Right lobe of liver (tissue), 6 donors: ENCODE measurements at regions not wholly inside any gene's neighbourhood (a gene's known extent, or its start where the extent isn't known, plus 50 kb on each side); places are given as distances from the start of the nearest gene placed in this dataset.

ENCODE experiments used
- ATAC-seq, 4 donors: fragments of 200-7000 bp; cut with Tn5 transposase; one replicate each; pipeline ENCODE4 v1.9.1; 2020; ENCODE audit warnings: mild to moderate bottlenecking in 4 of 4, moderate library complexity in 4 of 4
- DNase-seq, 3 donors: peaks; one replicate each; pipeline ENCODE4 v3.0.0-alpha.2; 2020
- H3K27ac ChIP-seq, 3 donors: fragments of 200-600 bp; one replicate each; pipeline ENCODE4 v1.8.0; 2022
- H3K27me3 ChIP-seq, 2 donors: fragments of 200-600 bp; one replicate each; pipeline ENCODE4 v1.8.0; 2022
- H3K36me3 ChIP-seq, 4 donors: fragments of 200-600 bp; sonication (generic) in 1 of 4; one replicate each; pipeline versions ENCODE4 v1.5.1 to v1.8.0; 2017 to 2022; ENCODE audit warnings: control low read depth in 1 of 4
- H3K4me1 ChIP-seq, 4 donors: fragments of 200-600 bp; sonication (generic) in 1 of 4; one replicate each; pipeline versions ENCODE4 v1.5.1 to v1.8.0; 2017 to 2022; ENCODE audit warnings: control low read depth in 1 of 4
- H3K4me3 ChIP-seq, 3 donors: fragments of 200-600 bp; one replicate each; pipeline ENCODE4 v1.8.0; 2022
- H3K9me3 ChIP-seq, 4 donors: fragments of 200-600 bp; sonication (generic) in 1 of 4; one replicate each; pipeline versions ENCODE4 v1.5.1 to v1.8.0; 2017 to 2022; ENCODE audit warnings: control low read depth in 1 of 4
- CTCF ChIP-seq, 4 donors: fragments of 200-600 bp in 3 of 4; fragments of 450-650 bp in 1 of 4; IDR thresholded peaks; one replicate each; pipeline versions ENCODE4 v1.5.1 to v1.8.0; 2016 to 2022; ENCODE audit warnings: antibody characterized with exemption in 4 of 4, mild to moderate bottlenecking in 2 of 4
- POLR2A ChIP-seq: fragments of 450-650 bp; IDR thresholded peaks from one replicate; pipeline ENCODE4 v1.6.1; 2017; ENCODE audit warnings: antibody characterized with exemption, mild to moderate bottlenecking
- WGBS: methylation state at CpG from one replicate; pipeline ENCODE4 v1.1.6; 2018; ENCODE audit warnings: low coverage, low lambda C conversion rate; ENCODE audit not compliant: insufficient coverage; ENCODE audit errors: missing lambda C conversion rate; 5-methylcytosine and 5-hydroxymethylcytosine counted together
- intact Hi-C, 2 donors: fragments of 100-400 bp; cut with DNase I; formaldehyde crosslinking; loops; one replicate each; pipeline versions ENCODE4 v1.11.2 to v1.14.1; 2022
- donor health status: DM: no; HTN: yes; CAD: no.
- donor health status: DM: no; HTN: no; CAD: no.
- donor health status: DM: no; HTN: no; CAD: no.
- donor health status: DM: no; HTN: yes; CAD: no.
- donor health status: DM: no; HTN: yes; CAD: no.

- Histone ChIP-seq H3K9me3 (no peaks in the 10 kb centered on the region), H3K27me3 (no peaks in the 10 kb centered on the region), H3K27ac (no peak overlapping the region), H3K4me1 (peaks cover 0 to 21% (median 5%) of the 10 kb centered on the region in 4 donors), H3K36me3 (no peaks in the 10 kb centered on the region), H3K4me3 (no peak overlapping the region)
- WGBS, result 53% methylated on average over 5 of the region's 5 CpGs
- DNase-seq (no peak), ATAC-seq (no peak)
- TF ChIP-seq POLR2A (no peak), CTCF (IDR thresholded peaks at IDR 0.05) (no peak)
- intact Hi-C loops, result no loop called here
Observed at GRCh38 chr7:53422291-53422690, 386.9 kb downstream of the POM121L12 start.

- 48% methylated on average over 4 of the region's 6 CpGs for WGBS
- peak overlapping the region in 2 of 3 donors; percentile 28 for H3K4me3 ChIP-seq
Observed at GRCh38 chr7:53426145-53426750, 390.8 kb downstream of the POM121L12 start.

GRCh38 chr7:53428045-53428444, 392.6 kb downstream of the POM121L12 start:
- no peaks in the 10 kb centered on the region for H3K27me3 ChIP-seq
- H3K4me1 ChIP-seq, result peaks cover 0 to 3% (median 1%) of the 10 kb centered on the region in 4 donors
- ATAC-seq, result no peak
- 80% methylated on average over 4 of the region's 5 CpGs for WGBS
- H3K9me3 ChIP-seq, result no peaks in the 10 kb centered on the region
- intact Hi-C loops, result no loop called here
- H3K4me3 ChIP-seq, result no peak overlapping the region
- TF ChIP-seq POLR2A, result no peak
- TF ChIP-seq CTCF (IDR thresholded peaks at IDR 0.05), result no peak
- no peaks in the 10 kb centered on the region for H3K36me3 ChIP-seq
- H3K27ac ChIP-seq, result no peak overlapping the region
- DNase-seq, result no peak

More at GRCh38 chr7:53426145-53426750, 390.8 kb downstream of the POM121L12 start:
- peak; percentile 23 to 63 (median 46) for ATAC-seq
- no peaks in the 10 kb centered on the region for H3K27me3 ChIP-seq
- DNase-seq, result no peak
- intact Hi-C loops, result no loop called here
- no peak overlapping the region for H3K27ac ChIP-seq
- TF ChIP-seq POLR2A, result no peak
- TF ChIP-seq CTCF (IDR thresholded peaks at IDR 0.05), result no peak
- no peaks in the 10 kb centered on the region for H3K36me3 ChIP-seq
- peaks cover 0 to 3% (median 0%) of the 10 kb centered on the region in 4 donors for H3K4me1 ChIP-seq
- no peaks in the 10 kb centered on the region for H3K9me3 ChIP-seq

- H3K36me3 ChIP-seq, result no peaks in the 10 kb centered on the region
- peaks cover 0 to 3% (median 1%) of the 10 kb centered on the region in 4 donors for H3K4me1 ChIP-seq
- 87% methylated on average over 4 of the region's 4 CpGs for WGBS
- no peak overlapping the region for H3K27ac ChIP-seq
- H3K4me3 ChIP-seq, result no peak overlapping the region
- H3K9me3 ChIP-seq, result no peaks in the 10 kb centered on the region
- TF ChIP-seq POLR2A (no peak), CTCF (IDR thresholded peaks at IDR 0.05) (no peak)
- intact Hi-C loops, result no loop called here
- DNase-seq (no peak), ATAC-seq (no peak)
- H3K27me3 ChIP-seq, result no peaks in the 10 kb centered on the region
Observed at GRCh38 chr7:53431901-53432300, 396.5 kb downstream of the POM121L12 start.
